NCI-H510A treated with DMSO at 0.1 percent for 48 hours (cell line): ENCODE measurements at regions not wholly inside any gene's neighbourhood (a gene's known extent, or its start where the extent isn't known, plus 50 kb on each side); places are given as distances from the start of the nearest gene placed in this dataset.

ENCODE experiments used
- DNase-seq: peaks from one replicate; lab custom pipeline; 2025; lab: John Stamatoyannopoulos, UW

- DNase-seq: no peak
Measured at GRCh38 chr4:126682250-126682649, 950.5 kb upstream of the INTU start.

GRCh38 chr4:126686491-126686890, 946.3 kb upstream of the INTU start:
- DNase-seq: no peak

DNA sequence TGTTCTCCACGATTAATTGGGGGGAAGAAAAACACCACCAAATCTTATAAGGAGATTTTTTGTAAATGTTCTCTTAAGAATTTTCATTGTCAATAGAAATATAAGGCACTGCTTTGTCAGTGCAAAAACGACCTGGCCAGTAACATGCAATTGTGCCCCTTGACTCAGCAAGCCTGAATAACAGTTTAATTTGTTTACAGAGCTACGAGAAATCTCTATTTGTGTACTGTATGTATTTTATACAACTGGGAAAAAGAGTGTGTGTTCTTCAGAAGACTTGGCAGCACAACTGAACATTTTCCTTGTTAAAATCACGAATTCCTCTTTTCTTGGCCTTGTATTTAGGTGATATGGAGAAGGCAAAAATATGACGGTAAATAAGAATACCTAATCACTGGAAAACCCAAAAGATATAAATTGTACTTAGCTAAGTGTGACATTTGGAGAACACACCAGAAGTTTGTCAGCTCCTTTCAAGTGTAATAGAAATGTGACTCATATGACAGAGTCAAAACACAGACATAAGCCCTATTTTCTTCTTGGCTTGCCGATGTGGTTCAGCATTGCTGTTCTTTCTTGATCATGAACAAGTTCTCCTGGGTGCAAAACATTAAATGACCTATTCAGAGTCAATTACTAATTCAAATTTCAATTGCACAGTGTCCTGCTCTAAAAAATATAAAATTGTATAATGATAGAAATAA, 945.0 kb upstream of the INTU start:
- no peak for DNase-seq

GRCh38 chr4:126691797-126692196, 941.0 kb upstream of the INTU start:
- DNase-seq: no peak

DNA sequence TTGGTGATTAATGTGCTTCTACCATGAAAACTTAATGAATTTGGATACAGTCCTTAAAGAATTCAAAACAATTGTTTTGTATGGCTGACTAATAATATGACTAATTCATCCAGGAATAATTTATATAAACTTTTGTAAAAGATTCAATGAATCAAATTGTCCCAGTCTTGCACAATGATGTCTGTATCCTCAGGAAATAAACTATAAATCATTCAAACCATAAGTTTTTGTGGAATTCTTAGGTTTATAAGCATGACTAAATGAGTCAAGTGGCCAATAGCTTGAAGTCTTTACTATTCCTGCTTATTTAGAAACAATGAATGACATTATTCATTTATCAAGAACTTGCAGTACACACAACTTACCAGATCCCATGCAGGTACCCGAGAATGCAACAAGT, 935.0 kb upstream of the INTU start:
- DNase-seq: no peak

DNA sequence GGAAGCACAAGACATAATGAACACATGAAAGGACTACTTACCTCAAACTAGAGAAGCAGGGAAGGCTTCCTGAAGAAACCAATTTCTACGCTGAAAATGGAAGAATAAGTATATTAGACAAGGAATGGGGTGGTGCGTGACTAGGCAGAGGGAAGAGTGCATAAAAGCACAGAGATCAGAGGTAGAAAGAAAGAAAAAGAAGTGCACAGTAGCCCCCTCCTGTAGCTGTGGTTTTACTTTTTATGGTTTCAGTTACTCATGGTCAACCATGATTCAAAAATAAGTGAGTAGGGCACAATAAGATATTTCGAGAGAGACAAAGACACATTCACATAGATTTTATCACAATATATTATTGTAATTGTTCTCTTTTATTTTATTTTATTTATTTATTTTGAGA, 934.5 kb upstream of the INTU start:
- DNase-seq: no peak

- no peak for DNase-seq
Measured at GRCh38 chr4:126701756-126702155, 931.0 kb upstream of the INTU start.

DNA sequence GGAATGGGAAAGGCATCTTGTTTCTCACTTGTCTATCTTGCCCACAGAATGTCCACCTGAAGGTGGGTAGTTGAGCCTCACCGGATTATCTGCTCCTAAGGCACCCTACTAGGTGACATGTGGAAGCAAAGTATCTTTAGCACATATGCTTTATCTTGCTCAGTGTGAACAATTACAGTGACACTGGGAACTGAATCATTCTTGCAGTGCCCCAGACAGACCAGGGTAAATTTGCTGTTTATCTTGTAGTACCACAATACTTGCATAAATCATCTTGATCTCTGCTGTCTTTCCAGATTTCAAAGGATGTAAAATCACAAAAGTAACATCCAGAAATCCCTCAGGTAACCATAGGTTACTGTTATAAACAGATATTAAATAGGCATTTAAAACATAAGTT, 930.0 kb upstream of the INTU start:
- no peak for DNase-seq

GRCh38 chr4:126705266-126705665, 927.5 kb upstream of the INTU start:
- DNase-seq: no peak

DNA sequence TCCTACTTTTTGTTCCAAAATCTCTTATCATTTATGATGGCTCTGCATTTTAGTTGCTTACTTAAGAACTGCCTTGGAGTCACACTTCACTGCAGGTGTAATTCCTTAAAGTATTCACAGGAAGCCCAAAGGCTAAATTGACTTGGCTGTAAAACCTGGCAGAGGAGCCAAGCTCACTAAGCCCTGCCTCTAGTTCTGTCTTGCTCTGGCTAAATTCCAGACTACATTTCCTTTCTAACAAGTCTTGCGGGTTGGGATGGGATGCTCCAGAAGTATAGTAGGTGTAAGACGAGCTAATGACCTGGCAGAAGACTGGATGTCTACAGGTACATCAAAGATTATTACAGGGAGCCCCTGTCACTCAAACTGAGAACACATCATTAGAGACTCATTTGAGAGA, 924.0 kb upstream of the INTU start:
- no peak for DNase-seq

GRCh38 chr4:126710935-126711334, 921.8 kb upstream of the INTU start:
- DNase-seq: no peak

- DNase-seq: no peak
Measured at GRCh38 chr4:126715067-126715466, 917.7 kb upstream of the INTU start.

DNA sequence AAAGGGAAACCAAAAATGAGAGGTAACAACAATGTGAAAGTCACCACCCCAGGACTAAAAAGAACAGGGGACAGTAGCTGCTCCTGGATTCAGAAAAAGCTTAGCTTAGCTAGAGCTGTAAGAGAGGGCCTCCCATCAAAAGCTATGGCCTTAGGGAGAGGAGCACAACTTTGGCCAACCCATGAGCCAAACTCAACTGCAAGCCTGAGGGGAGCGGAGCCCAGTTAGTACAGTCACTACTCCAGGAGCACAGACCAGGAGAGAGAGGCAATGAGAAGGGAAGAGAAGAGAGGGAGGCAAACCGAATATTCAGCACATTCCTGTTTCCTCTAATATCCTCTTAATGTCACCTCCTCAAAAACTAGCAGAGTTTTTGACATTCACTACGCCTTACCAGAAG, 917.1 kb upstream of the INTU start:
- DNase-seq: no peak

GRCh38 chr4:126718136-126718535, 914.6 kb upstream of the INTU start:
- DNase-seq: no peak

- DNase-seq: no peak
Measured at GRCh38 chr4:126719852-126720251, 912.9 kb upstream of the INTU start.

- DNase-seq: no peak
Measured at GRCh38 chr4:126725906-126726305, 906.9 kb upstream of the INTU start.

- DNase-seq: no peak
Measured at GRCh38 chr4:126727461-126727860, 905.3 kb upstream of the INTU start.

GRCh38 chr4:126731062-126731461, 901.7 kb upstream of the INTU start:
- no peak for DNase-seq

DNA sequence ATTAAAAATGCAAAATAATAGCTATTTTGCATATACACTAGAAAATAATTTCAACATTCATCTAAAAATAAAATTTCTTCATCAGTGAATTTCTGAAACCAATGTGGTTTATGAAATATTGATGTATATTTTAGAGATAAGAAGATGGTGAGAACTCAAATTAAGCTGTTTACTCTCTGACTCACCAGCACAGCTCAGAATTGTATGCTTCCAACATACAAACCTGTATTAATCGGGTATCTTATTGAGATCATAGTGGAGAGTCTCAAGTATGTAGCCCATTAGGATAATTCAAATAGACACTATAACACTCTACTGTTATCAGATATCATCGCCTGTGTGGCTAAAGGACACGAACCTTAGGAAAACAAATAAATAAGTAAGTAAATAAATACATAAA, 899.5 kb upstream of the INTU start:
- DNase-seq: no peak

DNA sequence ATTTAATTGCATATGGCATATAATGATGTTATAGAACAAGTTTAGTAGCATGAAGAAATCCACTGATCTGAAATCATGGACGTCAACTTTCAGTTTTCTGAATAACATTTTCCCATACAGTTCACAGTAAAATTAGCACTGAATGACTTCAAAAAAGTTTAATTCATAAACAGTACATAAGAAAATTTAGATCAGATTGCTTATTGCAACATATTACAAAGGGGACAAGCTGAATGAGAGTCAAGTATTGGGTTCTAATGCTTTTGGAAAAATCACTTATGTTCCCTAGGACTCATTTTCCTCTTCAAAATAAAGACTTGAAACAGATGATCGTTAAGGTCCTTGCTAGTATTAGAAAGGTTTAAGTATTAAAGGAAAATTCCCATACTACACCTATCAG, 898.3 kb upstream of the INTU start:
- no peak for DNase-seq

GRCh38 chr4:126735294-126736132, 897.2 kb upstream of the INTU start:
- no peak for DNase-seq

DNA sequence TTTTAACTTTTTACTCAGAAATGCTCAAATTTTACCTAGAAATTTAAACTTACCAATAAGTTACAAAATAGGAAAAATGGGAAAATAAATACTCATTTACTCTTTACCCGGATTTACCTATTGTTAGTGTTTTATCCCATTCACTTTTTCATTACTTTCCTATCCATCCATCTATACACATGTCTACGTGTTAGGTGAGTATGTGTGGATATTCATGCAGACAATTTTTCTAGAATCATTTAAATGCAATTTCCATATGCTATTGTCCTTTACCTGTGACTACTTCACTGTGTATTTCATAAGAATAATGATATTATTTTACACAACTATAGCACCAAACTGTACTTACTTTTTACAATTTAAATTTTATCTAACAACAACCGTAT, 896.6 kb upstream of the INTU start:
- no peak for DNase-seq

GRCh38 chr4:126737899-126738526, 894.7 kb upstream of the INTU start:
- no peak for DNase-seq
